GM12892 (cell line): ENCODE measurements at regions not wholly inside any gene's neighbourhood (a gene's known extent, or its start where the extent isn't known, plus 50 kb on each side); places are given as distances from the start of the nearest gene placed in this dataset.

Experiments
- DNase-seq: peaks from one replicate; pipeline ENCODE4 v3.0.0; 2011; ENCODE audit not compliant: insufficient read length
- FAIRE-seq: peaks from 2 replicates; lab custom pipeline; 2011; peaks lifted over from hg19 to GRCh38; lab: Jason Lieb, UNC
- POLR2A ChIP-seq: IDR thresholded peaks from 2 replicates; pipeline ENCODE4 v1.6.1; 2011; ENCODE audit warnings: low read depth, low read length, control low read depth
- POLR2AphosphoS5 ChIP-seq: IDR thresholded peaks from 2 replicates; pipeline ENCODE4 v1.6.1; 2011; ENCODE audit warnings: low read depth, low read length, control low read depth
- TAF1 ChIP-seq: IDR thresholded peaks from 2 replicates; pipeline ENCODE4 v1.6.1; 2011; ENCODE audit warnings: low read depth, mild to moderate bottlenecking, control low read depth, low read length, borderline replicate concordance

DNA sequence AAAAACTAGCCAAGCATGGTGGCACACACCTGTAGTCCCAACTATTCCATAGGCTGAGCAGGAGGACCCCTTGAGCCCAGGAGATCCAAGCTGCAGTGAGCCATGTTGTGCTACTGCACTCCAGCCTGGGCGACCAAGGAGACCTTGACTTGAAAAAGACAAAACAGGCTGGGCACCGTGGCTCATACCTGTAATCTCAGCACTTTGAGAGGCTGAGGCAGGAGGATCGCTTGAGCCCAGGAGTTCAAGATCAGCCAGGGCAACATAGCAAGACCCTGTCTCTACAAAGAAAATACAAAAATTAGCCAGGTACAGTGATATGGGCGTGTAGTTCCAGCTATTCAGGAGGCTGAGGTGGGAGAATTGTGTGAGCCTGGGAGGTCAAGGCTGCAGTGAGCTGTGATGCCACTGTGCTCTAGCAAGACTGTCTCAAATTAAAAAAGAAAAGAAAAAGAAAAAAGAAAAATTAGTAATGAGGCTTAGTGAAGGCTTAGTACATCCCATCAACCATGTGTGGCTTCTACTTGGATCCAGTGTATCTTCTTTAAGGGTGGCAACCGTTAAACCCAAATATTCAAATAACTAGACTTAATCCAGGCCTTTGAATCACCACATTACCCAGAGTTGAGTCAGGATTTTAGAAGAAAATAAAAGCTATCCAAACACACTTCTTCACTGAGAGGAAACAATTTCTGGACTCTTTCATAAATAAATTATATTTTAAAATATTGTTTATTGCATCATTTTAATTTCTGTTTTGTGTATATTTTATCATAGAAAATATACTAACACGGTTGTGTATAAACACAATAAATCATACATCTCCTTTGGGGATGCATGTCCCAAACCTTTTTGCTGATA is 74.3 kb upstream of the RAB4A start:
- FAIRE-seq (no peak), DNase-seq (no peak)
- TF ChIP-seq TAF1 (no peak), POLR2A (no peak)

DNA sequence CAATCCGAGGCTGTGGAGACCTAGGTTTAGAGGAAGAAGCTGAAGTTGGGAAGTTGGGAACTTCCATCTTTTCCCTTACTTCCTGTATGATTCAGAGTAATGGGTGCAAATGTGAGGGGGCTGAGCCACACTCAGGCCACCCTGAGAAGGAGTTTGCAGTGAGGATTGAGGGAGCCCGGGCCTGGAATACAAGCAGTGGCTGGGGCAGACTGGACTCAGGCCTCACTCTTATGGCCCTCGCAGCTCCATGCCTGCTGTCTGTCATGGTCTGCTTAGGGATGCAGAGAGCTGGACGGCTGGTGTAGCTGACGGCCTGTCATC is 73.7 kb upstream of the RAB4A start:
- no peak for DNase-seq
- TF ChIP-seq POLR2AphosphoS5 (no peak), TAF1 (no peak), POLR2A (no peak)
- no peak for FAIRE-seq

DNA sequence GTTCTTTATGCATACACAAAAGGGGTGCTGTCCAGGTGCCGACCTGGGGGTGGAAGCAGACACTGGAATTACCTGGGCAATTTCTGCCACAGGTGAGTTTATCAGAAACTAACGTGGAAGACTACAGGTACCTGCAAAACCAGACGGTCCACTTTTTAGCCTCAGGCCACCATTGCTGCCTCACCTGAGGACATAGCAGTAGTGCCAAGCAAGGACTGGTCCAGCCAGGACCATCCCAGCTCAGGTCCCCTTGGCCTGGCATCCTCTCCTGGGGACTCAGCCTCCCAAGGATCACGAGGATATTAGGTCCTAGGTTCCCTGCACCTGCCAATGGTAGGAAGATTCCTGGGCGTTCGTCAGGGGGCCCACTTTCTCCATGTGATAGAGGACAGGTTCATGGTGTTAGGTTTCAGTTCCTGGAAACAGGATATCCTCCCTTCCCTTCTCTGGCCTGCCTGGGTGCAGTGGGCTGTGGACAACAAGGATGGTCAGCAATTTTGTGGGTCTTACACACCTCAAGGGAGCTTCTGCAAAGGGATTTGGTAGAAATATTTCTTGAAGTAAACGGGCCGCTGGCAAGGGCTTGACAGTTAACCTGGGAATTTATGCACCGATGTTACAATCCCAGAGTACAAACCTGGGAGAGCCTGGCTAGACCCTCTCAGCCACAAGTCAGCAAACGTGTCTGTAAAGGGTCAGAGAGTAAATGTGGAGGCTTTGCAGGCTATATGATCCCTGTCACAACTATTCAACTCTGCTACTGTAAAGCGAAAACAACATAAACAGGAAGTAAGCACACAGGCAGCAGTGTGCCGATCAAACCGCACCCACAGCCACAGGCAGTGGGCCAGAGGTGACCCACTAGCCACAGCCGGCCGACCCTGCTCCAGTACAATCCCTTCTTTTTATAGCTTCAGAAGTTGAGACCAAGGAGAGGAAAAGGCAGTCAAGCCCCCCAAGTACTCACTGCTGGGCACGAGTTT is 71.4 kb upstream of the RAB4A start:
- DNase-seq, result no peak
- FAIRE-seq, result no peak
- TF ChIP-seq POLR2A, result no peak
- no peak for TF ChIP-seq POLR2AphosphoS5
- no peak for TF ChIP-seq TAF1

- DNase-seq (no peak), FAIRE-seq (no peak)
- TF ChIP-seq TAF1, result no peak
Measured at GRCh38 chr1:229203030-229203751, 67.7 kb upstream of the RAB4A start.

DNA sequence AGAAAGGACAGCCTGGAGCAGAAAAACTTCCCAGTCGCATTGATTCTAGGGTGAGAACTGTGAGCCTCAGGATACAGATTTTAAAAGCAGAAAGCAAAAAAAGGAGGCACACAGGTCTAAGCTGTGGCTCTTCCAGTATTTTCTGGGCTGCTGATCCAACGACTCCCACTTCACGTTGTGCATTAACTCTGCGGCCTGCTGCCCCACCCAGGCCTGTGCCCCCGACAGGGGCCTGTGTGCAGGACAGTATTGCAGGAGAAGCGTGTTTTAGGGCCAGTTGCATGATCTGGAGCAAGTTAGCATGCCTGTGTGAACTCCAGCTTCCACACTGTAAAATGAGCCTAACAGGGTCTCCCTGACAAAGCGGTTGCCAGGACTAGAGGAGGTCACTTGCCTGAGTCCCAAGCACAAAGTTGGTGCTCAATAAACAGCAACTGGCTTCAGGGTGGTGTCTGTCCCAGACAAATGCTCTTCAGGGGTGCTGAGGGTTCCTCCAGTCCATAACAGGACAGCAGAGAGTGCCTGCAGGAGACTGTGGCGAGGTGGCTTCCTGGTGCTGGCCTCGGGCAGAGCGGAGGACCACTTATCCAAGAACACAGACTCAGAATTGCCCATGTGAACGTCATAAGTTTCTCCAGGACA is 66.8 kb upstream of the RAB4A start:
- FAIRE-seq, result no peak

GRCh38 chr1:229204921-229205777 is 65.8 kb upstream of the RAB4A start:
- no peak for DNase-seq
- no peak for FAIRE-seq
- no peak for TF ChIP-seq POLR2AphosphoS5
- no peak for TF ChIP-seq TAF1
- TF ChIP-seq POLR2A, result no peak

More for the DNA sequence above, 66.8 kb upstream of the RAB4A start:
- TF ChIP-seq POLR2AphosphoS5 (no peak), TAF1 (no peak), POLR2A (no peak)
- no peak for DNase-seq

DNA sequence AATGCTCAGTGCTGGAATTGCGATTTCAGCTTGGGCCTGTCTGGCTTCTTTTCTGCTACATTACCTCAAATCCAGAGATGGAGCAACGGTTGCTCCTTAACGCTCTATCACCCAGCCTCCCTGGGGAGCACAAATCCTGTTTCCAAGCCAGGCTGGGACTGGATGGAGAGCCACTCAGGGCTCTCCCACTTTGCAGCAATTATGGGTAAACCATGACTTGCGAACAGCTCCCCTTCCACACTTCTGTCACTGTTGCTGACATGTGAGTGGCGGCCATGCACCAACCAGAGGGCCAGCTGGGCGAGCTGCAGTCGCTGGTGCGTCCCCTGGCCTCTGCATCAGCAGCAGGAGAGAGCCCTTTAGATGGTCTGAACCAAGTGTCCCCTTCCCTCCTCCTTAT is 65.1 kb upstream of the RAB4A start:
- DNase-seq (no peak), FAIRE-seq (no peak)
- TF ChIP-seq POLR2AphosphoS5 (no peak), TAF1 (no peak), POLR2A (no peak)

DNA sequence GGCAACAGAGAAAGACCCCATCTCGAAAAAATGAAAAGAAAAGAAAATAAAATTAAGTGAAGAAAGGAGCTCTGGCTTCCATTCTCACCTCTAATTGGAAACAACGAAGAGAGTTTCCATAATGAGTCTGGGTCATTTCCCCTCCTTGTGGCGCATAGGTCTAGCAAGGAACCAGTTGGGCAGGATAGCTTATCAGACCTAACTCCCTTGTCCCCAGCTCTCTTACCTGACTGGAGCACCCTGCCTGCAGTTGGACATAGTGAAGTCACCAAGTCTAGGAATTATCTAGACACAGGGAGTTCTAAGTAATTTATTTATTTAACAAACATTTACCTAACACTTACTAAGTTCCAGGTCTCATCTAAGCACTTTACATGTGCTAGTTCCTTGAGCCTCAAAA is 63.0 kb upstream of the RAB4A start:
- TF ChIP-seq POLR2A (no peak), TAF1 (no peak), POLR2AphosphoS5 (no peak)
- no peak for FAIRE-seq
- no peak for DNase-seq

- no peak for TF ChIP-seq POLR2A
- no peak for TF ChIP-seq TAF1
- no peak for FAIRE-seq
- DNase-seq, result no peak
Measured at GRCh38 chr1:229208481-229208880, 62.4 kb upstream of the RAB4A start.

- TF ChIP-seq POLR2A (no peak), POLR2AphosphoS5 (no peak), TAF1 (no peak)
- FAIRE-seq, result no peak
Measured at GRCh38 chr1:229209386-229209785, 61.5 kb upstream of the RAB4A start.

More at GRCh38 chr1:229209386-229209785, 61.5 kb upstream of the RAB4A start:
- no peak for DNase-seq
